ENCODE measurements at regions not wholly inside any gene's neighbourhood (a gene's known extent, or its start where the extent isn't known, plus 50 kb on each side); places are given as distances from the start of the nearest gene placed in this dataset.

DNA sequence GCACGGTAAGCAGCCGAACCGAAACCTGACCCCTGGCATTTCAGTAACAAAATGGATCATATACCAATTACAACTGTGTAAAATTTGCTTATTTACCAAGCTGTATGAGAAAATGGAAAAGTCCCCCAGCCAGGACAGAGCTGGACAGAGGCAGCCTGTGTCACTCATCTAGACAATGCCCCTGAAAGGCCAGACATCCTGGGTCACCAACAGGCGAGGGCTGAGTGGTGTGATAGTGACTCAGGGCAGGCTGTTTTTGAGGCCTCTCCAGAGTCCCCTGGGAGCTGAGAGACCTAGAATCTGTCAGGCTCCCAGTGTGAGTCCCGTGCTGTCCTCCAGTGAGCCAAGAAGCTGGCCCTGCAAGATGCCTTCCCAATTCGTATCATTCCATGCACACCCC lies 680.4 kb downstream of the TBC1D22A start:
- no peak for DNase-seq (ENCODE audit: low read depth in 2 of 2)

DNA sequence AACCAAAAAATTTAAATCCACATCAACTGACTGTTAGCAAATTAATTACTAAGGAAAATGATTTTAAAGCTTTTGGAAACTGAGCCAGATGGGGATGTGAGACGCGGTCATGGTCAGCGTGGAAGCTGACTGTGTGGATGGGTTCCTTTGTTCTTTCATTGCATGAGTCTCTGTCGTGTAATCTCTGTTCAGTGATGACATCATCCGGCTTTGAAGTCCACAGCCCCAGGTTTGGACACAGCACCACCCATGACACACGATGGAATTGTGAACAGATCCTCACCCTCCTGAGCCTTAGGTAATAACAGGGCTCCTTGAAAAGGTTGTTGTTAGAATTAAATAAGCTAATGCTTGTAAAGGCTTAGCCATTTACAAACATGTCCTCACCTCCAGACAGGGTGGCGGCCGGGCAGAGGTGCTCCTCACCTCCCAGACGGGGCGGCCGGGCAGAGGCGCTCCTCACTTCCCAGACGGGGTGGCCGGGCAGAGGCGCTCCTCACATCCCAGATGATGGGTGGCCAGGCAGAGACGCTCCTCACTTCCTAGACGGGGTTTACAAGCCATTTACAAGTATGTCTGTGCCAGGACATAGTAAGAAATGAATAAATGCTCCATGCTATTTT lies 677.3 kb downstream of the TBC1D22A start:
- DNase-seq (ENCODE audit: low read depth in 2 of 2) = no peak

DNA sequence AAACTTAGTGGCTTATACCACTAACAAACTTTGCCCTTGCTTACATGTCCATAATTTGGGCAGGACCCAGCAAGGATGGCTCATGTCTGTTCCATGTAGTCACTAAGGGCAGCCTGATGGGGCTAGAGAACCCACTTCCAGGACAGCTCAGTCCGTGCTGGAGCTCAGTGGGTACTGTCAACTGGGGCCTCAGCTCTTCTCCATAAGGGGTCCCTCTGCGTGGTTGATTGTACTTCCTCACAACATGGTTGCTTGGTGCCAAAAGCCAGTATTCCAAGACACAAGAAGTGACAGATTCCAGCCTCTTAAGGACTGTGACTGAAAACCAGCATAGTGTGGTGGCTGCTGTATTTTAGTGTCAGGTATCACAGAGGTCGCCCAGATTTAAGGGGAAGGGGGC lies 675.2 kb downstream of the TBC1D22A start:
- no peak for DNase-seq (ENCODE audit: low read depth in 2 of 2)

- DNase-seq (ENCODE audit: low read depth in 2 of 2) = no peak
These were observed 674.7 kb downstream of the TBC1D22A start for GRCh38 chr22:47437110-47437509.

GRCh38 chr22:47435826-47436225 lies 673.4 kb downstream of the TBC1D22A start:
- DNase-seq (ENCODE audit: low read depth in 2 of 2) = no peak

GRCh38 chr22:47435204-47435487 lies 672.7 kb downstream of the TBC1D22A start:
- no peak for DNase-seq (ENCODE audit: low read depth in 2 of 2)

GRCh38 chr22:47434336-47435203 lies 672.1 kb downstream of the TBC1D22A start:
- DNase-seq (ENCODE audit: low read depth in 2 of 2) = no peak

- DNase-seq (ENCODE audit: low read depth in 2 of 2) = no peak
These were observed 671.2 kb downstream of the TBC1D22A start for GRCh38 chr22:47433627-47434026.

- no peak for DNase-seq (ENCODE audit: low read depth in 2 of 2)
These were observed 670.2 kb downstream of the TBC1D22A start for GRCh38 chr22:47432683-47433082.

DNA sequence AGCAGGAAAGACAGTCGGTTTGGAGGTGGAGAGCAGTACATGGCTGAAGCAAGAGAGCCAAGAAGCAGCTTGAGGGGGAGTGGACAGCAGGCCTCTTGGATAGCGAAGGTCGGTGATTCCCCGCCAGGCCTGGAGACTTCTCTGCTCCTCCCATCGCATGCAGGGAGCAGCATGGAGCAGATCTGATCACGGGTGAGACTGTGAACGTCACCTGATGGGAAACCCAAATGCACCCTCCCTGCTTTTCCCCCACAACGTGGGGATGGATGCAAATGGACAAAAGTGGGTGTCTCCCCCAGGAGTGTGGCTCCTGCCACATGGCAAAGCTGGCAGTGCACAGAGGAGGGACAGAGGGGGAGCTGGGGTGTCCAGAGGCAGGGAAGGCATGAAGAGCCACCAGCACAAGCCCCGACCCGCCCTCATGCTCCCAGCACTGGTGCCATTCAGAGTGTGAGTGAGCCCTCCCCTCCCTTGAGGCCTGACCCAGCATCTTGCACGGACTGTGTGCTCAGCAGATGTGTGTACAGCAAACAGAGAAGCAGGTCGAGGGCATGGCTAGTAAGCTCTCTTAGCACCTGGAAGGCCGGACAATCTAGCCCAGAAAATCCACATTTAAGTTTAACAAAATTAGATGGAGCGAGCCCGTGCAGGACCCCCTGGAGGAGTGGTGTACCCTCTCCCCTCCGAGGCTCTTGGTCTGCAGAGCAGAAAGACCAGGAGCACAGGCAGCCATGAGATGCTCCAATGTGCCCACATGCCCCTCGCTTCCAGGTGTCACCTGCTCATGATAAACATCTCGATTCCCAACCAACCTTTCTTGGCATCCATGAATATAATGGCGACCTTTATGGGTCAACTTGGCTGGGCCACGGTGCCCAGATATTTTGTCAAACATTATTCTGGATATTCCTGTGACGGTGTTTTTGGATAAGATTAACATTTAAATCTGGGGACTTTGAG lies 661.7 kb downstream of the TBC1D22A start:
- no peak for DNase-seq (ENCODE audit: low read depth in 2 of 2)

GRCh38 chr22:47423266-47423665 lies 660.8 kb downstream of the TBC1D22A start:
- DNase-seq (ENCODE audit: low read depth in 2 of 2) = no peak

- DNase-seq (ENCODE audit: low read depth in 2 of 2) = no peak
These were observed 660.3 kb downstream of the TBC1D22A start for GRCh38 chr22:47422736-47423135.

- no peak for DNase-seq (ENCODE audit: low read depth in 2 of 2)
These were observed 659.4 kb downstream of the TBC1D22A start for GRCh38 chr22:47421846-47422245.

GRCh38 chr22:47420211-47420610 lies 657.8 kb downstream of the TBC1D22A start:
- no peak for DNase-seq (ENCODE audit: low read depth in 2 of 2)

- no peak for DNase-seq (ENCODE audit: low read depth in 2 of 2)
These were observed 656.8 kb downstream of the TBC1D22A start for GRCh38 chr22:47419239-47419638.

- no peak for DNase-seq (ENCODE audit: low read depth in 2 of 2)
These were observed 655.2 kb downstream of the TBC1D22A start for GRCh38 chr22:47417699-47418098.

GRCh38 chr22:47411006-47411405 lies 648.6 kb downstream of the TBC1D22A start:
- DNase-seq (ENCODE audit: low read depth in 2 of 2) = no peak

DNA sequence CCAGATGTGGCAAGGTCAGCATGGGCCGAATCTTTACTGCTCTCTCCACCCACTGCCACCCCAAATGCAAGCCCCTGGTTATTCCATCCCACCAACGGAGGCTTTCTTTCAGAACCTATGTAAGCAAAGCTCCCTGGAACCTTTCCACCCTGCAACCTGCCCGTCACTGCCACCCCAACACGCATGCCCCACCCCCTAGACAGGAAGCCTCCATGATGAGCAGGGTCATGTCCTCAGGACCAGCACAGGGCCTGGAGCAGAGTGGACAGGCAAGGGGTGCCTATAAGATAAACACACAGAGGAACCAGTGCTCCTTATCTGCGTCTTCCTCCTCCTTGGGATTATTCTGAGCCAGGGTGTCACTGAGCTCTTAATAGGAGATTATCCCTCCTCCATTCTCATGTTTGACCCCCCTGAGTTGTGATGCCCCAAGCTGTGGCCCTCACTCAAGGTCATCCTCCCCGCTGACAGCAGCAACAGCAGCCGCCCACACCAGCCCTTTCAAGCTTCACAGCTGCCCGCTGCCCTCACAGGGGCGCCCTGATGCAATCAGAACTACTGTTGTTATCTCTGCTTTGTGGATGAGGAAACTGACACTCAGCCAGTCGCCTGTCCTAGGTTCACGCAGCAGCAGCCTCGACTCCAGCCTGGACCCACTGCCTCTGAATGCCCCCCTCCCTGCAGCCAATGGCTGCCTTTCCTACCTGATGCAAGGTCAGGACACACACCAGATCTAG lies 647.3 kb downstream of the TBC1D22A start:
- DNase-seq (ENCODE audit: low read depth in 2 of 2) = no peak

GRCh38 chr22:47408409-47408808 lies 646.0 kb downstream of the TBC1D22A start:
- no peak for DNase-seq (ENCODE audit: low read depth in 2 of 2)

- DNase-seq (ENCODE audit: low read depth in 2 of 2) = no peak
These were observed 645.1 kb downstream of the TBC1D22A start for GRCh38 chr22:47407461-47408025.

- no peak for DNase-seq (ENCODE audit: low read depth in 2 of 2)
These were observed 644.4 kb downstream of the TBC1D22A start for GRCh38 chr22:47406896-47407295.

All from dermis microvascular lymphatic vessel endothelial cell (primary cell).